ENCODE measurements at regions not wholly inside any gene's neighbourhood (a gene's known extent, or its start where the extent isn't known, plus 50 kb on each side); places are given as distances from the start of the nearest gene placed in this dataset.
"Not testable (repeated sequence)": the region's sequence is repeated elsewhere in the genome, so short reads cannot be mapped to it uniquely, and the experiment has no call there.

DNA sequence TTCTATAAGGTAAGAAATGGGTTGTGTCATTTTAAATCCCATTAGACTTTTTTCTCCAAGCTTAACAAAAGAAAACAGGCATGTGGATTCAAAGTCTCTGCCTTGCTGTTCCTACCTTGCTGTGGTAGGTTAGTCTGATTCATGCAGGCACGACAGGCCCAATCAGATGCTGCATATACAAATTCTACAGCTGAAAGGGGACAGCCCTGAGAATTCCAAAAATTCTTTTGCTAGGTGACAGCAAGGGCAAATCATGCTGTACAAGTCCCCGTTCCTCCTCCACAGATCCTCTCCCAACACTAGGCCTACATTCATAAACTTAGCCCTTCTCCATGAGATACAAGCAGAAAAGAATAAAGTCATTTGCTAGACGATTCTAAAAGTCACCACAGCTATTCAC is 161.2 kb upstream of the THBS1 start:
- no peaks in the 10 kb centered on the region for H3K36me3 ChIP-seq (ENCODE audit: insufficient read depth, low read length)
- TF ChIP-seq MXI1 (conservative IDR thresholded peaks at IDR 0.05; ENCODE audit: poor library complexity, severe bottlenecking) (no peak), EZH2 (IDR thresholded peaks at IDR 0.05; ENCODE audit: borderline replicate concordance, insufficient read depth, low read length, poor library complexity, severe bottlenecking) (no peak), POLR2AphosphoS5 (IDR thresholded peaks at IDR 0.05) (no peak), EP300 (conservative IDR thresholded peaks at IDR 0.05; ENCODE audit: poor library complexity, severe bottlenecking) (no peak), TAF1 (IDR thresholded peaks at IDR 0.05; ENCODE audit: low read depth) (no peak), SMC3 (conservative IDR thresholded peaks at IDR 0.05; ENCODE audit: poor library complexity) (no peak), RAD21 (conservative IDR thresholded peaks at IDR 0.05) (no peak)
- TF ChIP-seq, protein P1, sequence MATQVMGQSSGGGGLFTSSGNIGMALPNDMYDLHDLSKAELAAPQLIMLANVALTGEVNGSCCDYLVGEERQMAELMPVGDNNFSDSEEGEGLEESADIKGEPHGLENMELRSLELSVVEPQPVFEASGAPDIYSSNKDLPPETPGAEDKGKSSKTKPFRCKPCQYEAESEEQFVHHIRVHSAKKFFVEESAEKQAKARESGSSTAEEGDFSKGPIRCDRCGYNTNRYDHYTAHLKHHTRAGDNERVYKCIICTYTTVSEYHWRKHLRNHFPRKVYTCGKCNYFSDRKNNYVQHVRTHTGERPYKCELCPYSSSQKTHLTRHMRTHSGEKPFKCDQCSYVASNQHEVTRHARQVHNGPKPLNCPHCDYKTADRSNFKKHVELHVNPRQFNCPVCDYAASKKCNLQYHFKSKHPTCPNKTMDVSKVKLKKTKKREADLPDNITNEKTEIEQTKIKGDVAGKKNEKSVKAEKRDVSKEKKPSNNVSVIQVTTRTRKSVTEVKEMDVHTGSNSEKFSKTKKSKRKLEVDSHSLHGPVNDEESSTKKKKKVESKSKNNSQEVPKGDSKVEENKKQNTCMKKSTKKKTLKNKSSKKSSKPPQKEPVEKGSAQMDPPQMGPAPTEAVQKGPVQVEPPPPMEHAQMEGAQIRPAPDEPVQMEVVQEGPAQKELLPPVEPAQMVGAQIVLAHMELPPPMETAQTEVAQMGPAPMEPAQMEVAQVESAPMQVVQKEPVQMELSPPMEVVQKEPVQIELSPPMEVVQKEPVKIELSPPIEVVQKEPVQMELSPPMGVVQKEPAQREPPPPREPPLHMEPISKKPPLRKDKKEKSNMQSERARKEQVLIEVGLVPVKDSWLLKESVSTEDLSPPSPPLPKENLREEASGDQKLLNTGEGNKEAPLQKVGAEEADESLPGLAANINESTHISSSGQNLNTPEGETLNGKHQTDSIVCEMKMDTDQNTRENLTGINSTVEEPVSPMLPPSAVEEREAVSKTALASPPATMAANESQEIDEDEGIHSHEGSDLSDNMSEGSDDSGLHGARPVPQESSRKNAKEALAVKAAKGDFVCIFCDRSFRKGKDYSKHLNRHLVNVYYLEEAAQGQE (IDR thresholded peaks at IDR 0.05; ENCODE audit: borderline replicate concordance) = no peak
- TF ChIP-seq, protein P2, sequence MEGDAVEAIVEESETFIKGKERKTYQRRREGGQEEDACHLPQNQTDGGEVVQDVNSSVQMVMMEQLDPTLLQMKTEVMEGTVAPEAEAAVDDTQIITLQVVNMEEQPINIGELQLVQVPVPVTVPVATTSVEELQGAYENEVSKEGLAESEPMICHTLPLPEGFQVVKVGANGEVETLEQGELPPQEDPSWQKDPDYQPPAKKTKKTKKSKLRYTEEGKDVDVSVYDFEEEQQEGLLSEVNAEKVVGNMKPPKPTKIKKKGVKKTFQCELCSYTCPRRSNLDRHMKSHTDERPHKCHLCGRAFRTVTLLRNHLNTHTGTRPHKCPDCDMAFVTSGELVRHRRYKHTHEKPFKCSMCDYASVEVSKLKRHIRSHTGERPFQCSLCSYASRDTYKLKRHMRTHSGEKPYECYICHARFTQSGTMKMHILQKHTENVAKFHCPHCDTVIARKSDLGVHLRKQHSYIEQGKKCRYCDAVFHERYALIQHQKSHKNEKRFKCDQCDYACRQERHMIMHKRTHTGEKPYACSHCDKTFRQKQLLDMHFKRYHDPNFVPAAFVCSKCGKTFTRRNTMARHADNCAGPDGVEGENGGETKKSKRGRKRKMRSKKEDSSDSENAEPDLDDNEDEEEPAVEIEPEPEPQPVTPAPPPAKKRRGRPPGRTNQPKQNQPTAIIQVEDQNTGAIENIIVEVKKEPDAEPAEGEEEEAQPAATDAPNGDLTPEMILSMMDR (IDR thresholded peaks at IDR 0.05; ENCODE audit: poor library complexity, severe bottlenecking) = no peak
- no peaks in the 10 kb centered on the region for H3F3A ChIP-seq (ENCODE audit: insufficient read depth, low read length, poor library complexity, severe bottlenecking)
- no peak overlapping the region for H3K27ac ChIP-seq (ENCODE audit: low read length)
- H3K27me3 ChIP-seq (ENCODE audit: insufficient read depth, low read depth, low read length) = no peaks in the 10 kb centered on the region
- no peaks in the 10 kb centered on the region for H3K9me3 ChIP-seq (ENCODE audit: low read length)
- no peaks in the 10 kb centered on the region for H3K79me2 ChIP-seq (replicated peaks; ENCODE audit: insufficient read depth, low read length)
- no peaks in the 10 kb centered on the region for H3K9me2 ChIP-seq (ENCODE audit: insufficient read depth, low read length)
- H4K20me1 ChIP-seq (ENCODE audit: insufficient read depth) = no peaks in the 10 kb centered on the region
- H3K9ac ChIP-seq (ENCODE audit: low read length) = no peak overlapping the region
- H2AFZ ChIP-seq (ENCODE audit: low read depth, low read length) = no peak overlapping the region
- no peak overlapping the region for H3K4me3 ChIP-seq (ENCODE audit: low read length)
- H3K4me2 ChIP-seq (ENCODE audit: low read length) = no peak overlapping the region

DNA sequence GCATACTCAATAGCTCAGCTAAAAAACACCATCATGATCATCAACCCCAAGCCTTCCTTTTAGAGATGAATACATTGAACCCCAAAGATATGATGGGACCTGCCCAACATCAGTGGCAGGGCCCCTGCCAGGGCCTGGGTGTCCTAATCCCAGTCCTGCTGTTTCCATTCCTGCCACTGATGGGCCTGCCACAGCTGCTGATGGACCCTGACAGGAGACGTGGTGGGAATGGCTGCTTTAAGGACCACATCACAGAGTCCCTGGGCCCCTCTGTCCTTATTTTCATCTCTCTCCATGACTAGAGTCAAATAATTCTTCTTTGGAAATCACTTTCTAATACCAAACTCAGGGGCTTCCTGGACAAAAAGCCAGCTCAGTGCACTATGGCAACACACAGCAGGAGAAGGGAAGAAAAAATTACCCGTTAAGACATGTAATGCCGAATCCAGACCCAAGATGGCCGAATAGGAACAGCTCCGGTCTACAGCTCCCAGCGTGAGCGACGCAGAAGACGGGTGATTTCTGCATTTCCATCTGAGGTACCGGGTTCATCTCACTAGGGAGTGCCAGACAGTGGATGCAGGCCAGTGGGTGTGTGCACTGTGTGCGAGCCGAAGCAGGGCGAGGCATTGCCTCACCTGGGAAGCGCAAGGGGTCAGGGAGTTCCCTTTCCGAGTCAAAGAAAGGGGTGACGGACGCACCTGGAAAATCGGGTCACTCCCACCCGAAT is 160.6 kb upstream of the THBS1 start:
- H3K9ac ChIP-seq (ENCODE audit: low read length); H3K4me3 ChIP-seq (ENCODE audit: low read length); H3K27me3 ChIP-seq (ENCODE audit: insufficient read depth, low read depth, low read length); H4K20me1 ChIP-seq (ENCODE audit: insufficient read depth); H2AFZ ChIP-seq (ENCODE audit: low read depth, low read length); H3K36me3 ChIP-seq (ENCODE audit: insufficient read depth, low read length); H3K9me2 ChIP-seq (ENCODE audit: insufficient read depth, low read length); H3K4me2 ChIP-seq (ENCODE audit: low read length); H3F3A ChIP-seq (ENCODE audit: insufficient read depth, low read length, poor library complexity, severe bottlenecking); H3K9me3 ChIP-seq (ENCODE audit: low read length); H3K27ac ChIP-seq (ENCODE audit: low read length); H3K79me2 ChIP-seq (replicated peaks; ENCODE audit: insufficient read depth, low read length): not testable (repeated sequence)

DNA sequence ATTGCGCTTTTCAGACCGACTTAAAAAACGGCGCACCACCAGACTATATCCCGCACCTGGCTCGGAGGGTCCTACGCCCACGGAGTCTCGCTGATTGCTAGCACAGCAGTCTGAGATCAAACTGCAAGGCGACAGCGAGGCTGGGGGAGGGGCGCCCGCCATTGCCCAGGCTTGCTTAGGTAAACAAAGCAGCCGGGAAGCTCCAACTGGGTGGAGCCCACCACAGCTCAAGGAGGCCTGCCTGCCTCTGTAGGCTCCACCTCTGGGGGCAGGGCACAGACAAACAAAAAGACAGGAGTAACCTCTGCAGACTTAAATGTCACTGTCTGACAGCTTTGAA is 160.1 kb upstream of the THBS1 start:
- not testable (repeated sequence) for H3K9ac ChIP-seq (ENCODE audit: low read length); H2AFZ ChIP-seq (ENCODE audit: low read depth, low read length); H3K27ac ChIP-seq (ENCODE audit: low read length); H3K27me3 ChIP-seq (ENCODE audit: insufficient read depth, low read depth, low read length); H4K20me1 ChIP-seq (ENCODE audit: insufficient read depth); H3K36me3 ChIP-seq (ENCODE audit: insufficient read depth, low read length); H3K9me3 ChIP-seq (ENCODE audit: low read length); H3K9me2 ChIP-seq (ENCODE audit: insufficient read depth, low read length); H3K4me3 ChIP-seq (ENCODE audit: low read length); H3K79me2 ChIP-seq (replicated peaks; ENCODE audit: insufficient read depth, low read length); H3F3A ChIP-seq (ENCODE audit: insufficient read depth, low read length, poor library complexity, severe bottlenecking); H3K4me2 ChIP-seq (ENCODE audit: low read length)
